GM18858 (cell line): ENCODE measurements at regions not wholly inside any gene's neighbourhood (a gene's known extent, or its start where the extent isn't known, plus 50 kb on each side); places are given as distances from the start of the nearest gene placed in this dataset.
"Not testable (repeated sequence)": the region's sequence is repeated elsewhere in the genome, so short reads cannot be mapped to it uniquely, and the experiment has no call there.

ENCODE experiments used
- ATAC-seq: cut with Tn5 transposase; IDR thresholded peaks from one replicate; pipeline ENCODE4 v1.9.1; 2021; ENCODE audit not compliant: unreplicated experiment

- not testable (repeated sequence) for ATAC-seq
These were observed 126.2 kb upstream of the TGFBR2 start for GRCh38 chr3:30480156-30480555.

DNA sequence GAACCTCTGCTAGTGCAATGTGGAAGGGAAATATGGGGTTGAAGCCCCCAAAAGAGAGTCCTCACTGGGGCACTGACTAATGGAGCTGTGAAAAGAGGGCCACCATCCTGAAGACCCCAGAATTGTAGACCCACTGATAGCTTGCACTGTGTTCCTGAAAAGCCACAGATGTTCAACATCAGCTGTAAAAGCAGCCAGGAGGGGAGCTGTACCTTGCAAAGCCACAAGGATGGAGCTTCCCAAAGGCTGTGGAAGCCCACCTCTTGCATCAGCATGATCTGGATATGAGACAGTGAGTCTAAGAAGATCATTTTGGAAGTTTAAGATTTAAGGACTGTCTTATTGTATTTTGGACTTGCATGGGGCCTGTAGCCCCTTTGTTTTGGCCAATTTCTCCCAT, 125.8 kb upstream of the TGFBR2 start:
- no peak for ATAC-seq

DNA sequence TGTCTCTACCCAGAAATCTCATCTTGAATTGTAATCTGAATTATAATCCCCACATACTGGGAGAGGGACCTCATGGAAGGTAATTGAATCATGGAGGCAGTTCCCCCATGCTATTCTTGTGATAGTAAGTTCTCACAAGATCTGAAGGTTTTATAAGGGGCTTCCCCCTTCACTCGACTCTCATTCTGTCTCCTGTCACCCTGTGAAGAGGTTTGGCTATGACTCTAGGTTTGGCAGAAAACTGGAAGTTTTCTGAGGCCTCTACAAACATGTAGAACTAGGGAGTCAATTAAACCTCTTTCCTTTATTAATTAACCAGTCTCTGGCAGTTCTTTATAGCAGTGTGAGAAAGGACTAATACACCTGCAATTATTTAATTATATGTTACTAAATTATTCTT, 125.2 kb upstream of the TGFBR2 start:
- ATAC-seq = no peak

- ATAC-seq = not testable (repeated sequence)
These were observed 122.2 kb upstream of the TGFBR2 start for GRCh38 chr3:30484229-30484628.

- ATAC-seq = no peak
These were observed 120.0 kb upstream of the TGFBR2 start for GRCh38 chr3:30486368-30486767.

DNA sequence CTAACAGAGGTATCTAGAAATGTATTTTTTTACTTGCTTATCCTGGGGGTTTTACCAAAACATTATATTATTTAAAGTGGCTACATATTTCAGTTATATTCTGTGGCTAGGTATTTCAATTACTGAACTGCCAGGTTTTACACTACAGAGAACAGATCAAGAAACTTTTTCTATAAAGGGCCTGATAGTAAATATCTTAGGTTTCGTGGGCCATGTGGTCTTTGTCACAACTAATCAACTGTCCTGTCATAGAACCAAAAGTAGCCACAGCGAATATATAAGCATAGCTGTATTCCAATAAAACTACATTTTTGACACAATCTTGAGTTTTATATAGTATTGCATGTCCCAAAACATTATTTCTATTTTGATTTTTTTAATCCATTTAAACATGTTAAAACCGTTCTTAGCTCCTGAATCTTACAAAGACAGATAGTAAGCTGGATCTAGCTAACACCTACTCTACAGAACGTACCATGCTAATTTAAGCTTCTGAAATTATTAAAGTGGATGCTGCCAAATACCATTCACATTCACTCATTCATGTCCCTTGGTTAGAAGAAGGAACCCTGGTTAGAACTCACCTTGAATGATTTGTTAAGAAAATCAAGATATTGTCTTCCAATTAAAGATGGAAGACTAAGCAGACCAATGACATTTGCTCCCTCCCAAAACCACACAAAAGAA, 118.2 kb upstream of the TGFBR2 start:
- no peak for ATAC-seq

GRCh38 chr3:30492322-30493192, 113.8 kb upstream of the TGFBR2 start:
- no peak for ATAC-seq

- ATAC-seq = no peak
These were observed 112.5 kb upstream of the TGFBR2 start for GRCh38 chr3:30493911-30494311.

- ATAC-seq = no peak
These were observed 111.0 kb upstream of the TGFBR2 start for GRCh38 chr3:30495172-30496065.

DNA sequence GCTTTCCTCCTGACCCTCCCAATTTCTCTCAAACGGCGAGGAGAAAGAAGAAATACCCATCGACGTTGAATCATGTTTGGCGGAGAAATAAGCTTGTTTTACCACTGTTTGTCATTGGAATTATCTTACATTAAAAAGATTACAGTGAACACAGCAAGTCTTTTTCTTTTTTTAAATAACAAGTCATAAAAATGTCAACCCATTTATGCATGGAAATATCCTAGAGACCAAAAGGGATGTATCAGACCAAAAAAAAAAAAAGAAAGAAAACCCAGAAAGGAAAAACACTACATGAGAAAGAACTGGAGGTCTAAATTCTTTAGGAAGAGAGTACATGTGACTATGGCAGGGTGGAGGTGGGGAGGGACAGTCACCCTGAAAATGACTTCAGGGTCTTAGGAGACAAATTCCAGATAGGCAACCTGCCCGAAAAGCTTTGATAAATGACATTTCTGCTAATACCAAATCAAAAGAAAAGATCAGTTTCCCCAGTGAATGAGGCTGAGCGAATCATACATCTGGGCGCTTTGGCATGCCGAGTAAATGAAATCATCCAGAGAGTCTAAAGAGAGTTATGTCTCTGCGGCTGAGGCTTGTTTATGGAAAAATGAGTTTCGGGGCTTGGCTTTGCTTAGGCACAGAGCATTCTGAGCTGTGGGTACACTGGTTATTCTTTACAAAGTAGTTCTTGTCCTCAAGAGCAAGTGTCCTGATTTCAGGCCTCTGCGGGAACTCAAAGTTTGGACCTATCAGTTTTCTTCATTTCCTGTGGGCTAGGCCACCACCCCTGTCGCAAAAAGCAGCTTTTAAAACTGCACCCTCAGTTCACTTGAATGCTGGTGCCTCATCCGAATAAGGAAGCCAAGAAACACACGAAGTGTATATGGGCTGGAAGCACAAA, 110.1 kb upstream of the TGFBR2 start:
- no peak for ATAC-seq

- ATAC-seq = no peak
These were observed 107.8 kb upstream of the TGFBR2 start for GRCh38 chr3:30498587-30498967.

GRCh38 chr3:30500666-30501399, 105.6 kb upstream of the TGFBR2 start:
- peak; percentile 95 for ATAC-seq

GRCh38 chr3:30501526-30501925, 104.9 kb upstream of the TGFBR2 start:
- no peak for ATAC-seq

GRCh38 chr3:30502051-30502741, 104.2 kb upstream of the TGFBR2 start:
- no peak for ATAC-seq

- peak; percentile 40 for ATAC-seq
These were observed 103.7 kb upstream of the TGFBR2 start for GRCh38 chr3:30502742-30503073.

- ATAC-seq = no peak
These were observed 103.0 kb upstream of the TGFBR2 start for GRCh38 chr3:30503446-30503845.

DNA sequence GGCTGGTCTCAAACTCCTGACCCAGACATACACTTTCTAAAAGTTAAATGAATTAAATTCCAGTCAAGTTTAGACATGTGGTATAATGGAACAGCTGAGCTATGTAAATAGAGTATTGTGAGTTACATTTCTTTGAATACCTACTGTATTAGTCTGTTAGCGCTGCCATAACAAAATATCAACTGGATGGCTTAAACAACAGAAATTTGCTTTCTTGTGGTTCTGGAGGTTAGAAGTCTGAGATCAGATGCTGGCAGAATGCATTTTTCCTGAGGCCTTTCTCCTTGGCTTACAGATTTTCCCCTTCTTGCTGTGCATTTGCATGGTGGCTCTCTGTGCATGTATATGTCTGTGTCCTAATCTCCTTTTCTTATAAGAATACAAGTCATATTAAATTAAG, 101.5 kb upstream of the TGFBR2 start:
- ATAC-seq = no peak

DNA sequence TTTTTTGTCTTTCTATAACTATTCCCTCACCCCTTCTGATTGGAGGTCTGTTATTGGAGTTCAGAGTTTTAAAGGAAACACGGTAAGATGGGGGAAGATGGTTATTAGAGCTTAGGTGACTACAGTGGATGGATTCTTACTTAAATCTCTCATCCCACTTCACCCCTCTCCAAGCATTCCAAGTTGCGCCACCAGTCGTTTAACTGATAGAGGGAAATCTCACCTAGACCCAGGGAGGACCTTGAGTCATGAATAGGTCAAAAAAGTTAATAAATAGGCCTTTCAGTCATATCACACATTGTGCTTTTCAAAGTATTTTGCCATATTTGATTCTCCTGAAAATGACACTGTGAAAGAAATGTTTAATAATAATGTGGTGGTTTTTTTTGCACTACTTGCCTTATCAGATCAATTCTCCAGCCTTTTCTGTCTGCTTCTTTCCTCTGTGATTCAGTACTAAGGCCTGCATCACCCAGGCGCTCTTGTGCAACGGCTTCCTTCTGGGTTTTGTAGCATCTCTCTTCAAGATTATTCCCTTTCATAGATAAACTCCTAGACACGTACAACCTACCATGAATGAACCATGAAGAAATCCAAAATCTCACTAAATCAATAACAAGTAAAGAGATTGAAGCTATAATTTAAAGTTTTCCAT, 100.4 kb upstream of the TGFBR2 start:
- ATAC-seq = no peak

GRCh38 chr3:30508339-30508738, 98.1 kb upstream of the TGFBR2 start:
- no peak for ATAC-seq
